IPS-18a (cell line): ENCODE measurements at regions not wholly inside any gene's neighbourhood (a gene's known extent, or its start where the extent isn't known, plus 50 kb on each side); places are given as distances from the start of the nearest gene placed in this dataset.

Source experiments
- H3K27ac ChIP-seq: one replicate; pipeline ENCODE4 v1.5.1; 2013; ENCODE audit warnings: low read length
- H3K27me3 ChIP-seq: one replicate; pipeline ENCODE4 v1.6.1; 2013; ENCODE audit warnings: mild to moderate bottlenecking, low read length; ENCODE audit not compliant: control insufficient read depth, insufficient read depth
- H3K36me3 ChIP-seq: one replicate; pipeline ENCODE4 v1.6.1; 2013; ENCODE audit warnings: low read depth, low read length; ENCODE audit not compliant: control insufficient read depth
- H3K4me1 ChIP-seq: one replicate; pipeline ENCODE4 v1.6.1; 2013; ENCODE audit warnings: low read depth, low read length; ENCODE audit not compliant: control insufficient read depth
- H3K4me3 ChIP-seq: one replicate; pipeline ENCODE4 v1.5.1; 2013; ENCODE audit warnings: low read length
- H3K9ac ChIP-seq: one replicate; pipeline ENCODE4 v1.6.1; 2013; ENCODE audit warnings: mild to moderate bottlenecking, low read length, moderate library complexity
- H3K9me3 ChIP-seq: one replicate; pipeline ENCODE4 v1.6.1; 2013; ENCODE audit warnings: low read depth, low read length; ENCODE audit not compliant: control insufficient read depth

GRCh38 chr15:96243701-96244100 lies 86.8 kb upstream of the NR2F2 start:
- no peak overlapping the region for H3K9ac ChIP-seq
- no peak overlapping the region for H3K27ac ChIP-seq
- H3K27me3 ChIP-seq, result no peaks in the 10 kb centered on the region
- H3K4me1 ChIP-seq, result peaks cover 5% of the 10 kb centered on the region
- no peaks in the 10 kb centered on the region for H3K9me3 ChIP-seq
- no peaks in the 10 kb centered on the region for H3K36me3 ChIP-seq
- H3K4me3 ChIP-seq, result no peak overlapping the region

GRCh38 chr15:96245252-96245651 lies 85.2 kb upstream of the NR2F2 start:
- peaks cover 5% of the 10 kb centered on the region for H3K4me1 ChIP-seq
- H3K36me3 ChIP-seq, result no peaks in the 10 kb centered on the region
- no peaks in the 10 kb centered on the region for H3K27me3 ChIP-seq
- H3K9me3 ChIP-seq, result no peaks in the 10 kb centered on the region
- H3K9ac ChIP-seq, result no peak overlapping the region
- H3K27ac ChIP-seq, result no peak overlapping the region
- no peak overlapping the region for H3K4me3 ChIP-seq

- H3K27me3 ChIP-seq, result no peaks in the 10 kb centered on the region
These were observed 84.4 kb upstream of the NR2F2 start for GRCh38 chr15:96246057-96246456.

GRCh38 chr15:96247621-96248305 lies 82.7 kb upstream of the NR2F2 start:
- H3K27me3 ChIP-seq, result no peaks in the 10 kb centered on the region
- H3K9ac ChIP-seq, result no peak overlapping the region
- H3K4me1 ChIP-seq, result peaks cover 5% of the 10 kb centered on the region
- H3K27ac ChIP-seq, result no peak overlapping the region
- H3K4me3 ChIP-seq, result no peak overlapping the region
- H3K36me3 ChIP-seq, result no peaks in the 10 kb centered on the region
- H3K9me3 ChIP-seq, result no peaks in the 10 kb centered on the region

More at GRCh38 chr15:96246057-96246456, 84.4 kb upstream of the NR2F2 start:
- H3K36me3 ChIP-seq, result no peaks in the 10 kb centered on the region
- no peaks in the 10 kb centered on the region for H3K9me3 ChIP-seq
- no peak overlapping the region for H3K9ac ChIP-seq
- H3K4me1 ChIP-seq, result peaks cover 5% of the 10 kb centered on the region
- no peak overlapping the region for H3K27ac ChIP-seq
- no peak overlapping the region for H3K4me3 ChIP-seq

GRCh38 chr15:96252148-96252547 lies 78.4 kb upstream of the NR2F2 start:
- peaks cover 21% of the 10 kb centered on the region for H3K4me1 ChIP-seq
- no peak overlapping the region for H3K4me3 ChIP-seq
- H3K9ac ChIP-seq, result no peak overlapping the region
- H3K9me3 ChIP-seq, result no peaks in the 10 kb centered on the region
- no peaks in the 10 kb centered on the region for H3K27me3 ChIP-seq
- no peaks in the 10 kb centered on the region for H3K36me3 ChIP-seq
- H3K27ac ChIP-seq, result no peak overlapping the region

GRCh38 chr15:96253006-96253747 lies 77.3 kb upstream of the NR2F2 start:
- Histone ChIP-seq H3K27ac (no peak overlapping the region), H3K36me3 (no peaks in the 10 kb centered on the region), H3K27me3 (no peaks in the 10 kb centered on the region), H3K9ac (no peak overlapping the region), H3K4me3 (no peak overlapping the region), H3K9me3 (no peaks in the 10 kb centered on the region), H3K4me1 (peaks cover 16% of the 10 kb centered on the region)

- Histone ChIP-seq H3K27me3 (no peaks in the 10 kb centered on the region), H3K9ac (no peak overlapping the region), H3K9me3 (no peaks in the 10 kb centered on the region), H3K4me1 (peaks cover 16% of the 10 kb centered on the region), H3K27ac (no peak overlapping the region), H3K4me3 (no peak overlapping the region), H3K36me3 (no peaks in the 10 kb centered on the region)
These were observed 76.3 kb upstream of the NR2F2 start for GRCh38 chr15:96254173-96254572.

GRCh38 chr15:96255599-96255998 lies 74.9 kb upstream of the NR2F2 start:
- no peak overlapping the region for H3K9ac ChIP-seq
- H3K9me3 ChIP-seq, result no peaks in the 10 kb centered on the region

GRCh38 chr15:96261575-96262034 lies 68.9 kb upstream of the NR2F2 start:
- H3K36me3 ChIP-seq, result no peaks in the 10 kb centered on the region
- H3K9me3 ChIP-seq, result no peaks in the 10 kb centered on the region
- no peak overlapping the region for H3K4me3 ChIP-seq
- H3K4me1 ChIP-seq, result peaks cover 11% of the 10 kb centered on the region
- no peak overlapping the region for H3K27ac ChIP-seq
- H3K9ac ChIP-seq, result no peak overlapping the region
- H3K27me3 ChIP-seq, result no peaks in the 10 kb centered on the region

More at GRCh38 chr15:96255599-96255998, 74.9 kb upstream of the NR2F2 start:
- H3K4me1 ChIP-seq, result peaks cover 16% of the 10 kb centered on the region
- H3K4me3 ChIP-seq, result no peak overlapping the region
- H3K27ac ChIP-seq, result no peak overlapping the region
- no peaks in the 10 kb centered on the region for H3K36me3 ChIP-seq
- H3K27me3 ChIP-seq, result no peaks in the 10 kb centered on the region

- H3K27me3 ChIP-seq, result no peaks in the 10 kb centered on the region
- peaks cover 11% of the 10 kb centered on the region for H3K4me1 ChIP-seq
- H3K27ac ChIP-seq, result no peak overlapping the region
- H3K36me3 ChIP-seq, result no peaks in the 10 kb centered on the region
- H3K4me3 ChIP-seq, result no peak overlapping the region
- H3K9me3 ChIP-seq, result no peaks in the 10 kb centered on the region
- H3K9ac ChIP-seq, result no peak overlapping the region
These were observed 68.4 kb upstream of the NR2F2 start for GRCh38 chr15:96262097-96262496.

GRCh38 chr15:96262549-96263489 lies 67.7 kb upstream of the NR2F2 start:
- Histone ChIP-seq H3K27me3 (no peaks in the 10 kb centered on the region), H3K4me3 (no peak overlapping the region), H3K4me1 (peaks cover 11% of the 10 kb centered on the region), H3K36me3 (no peaks in the 10 kb centered on the region), H3K9me3 (no peaks in the 10 kb centered on the region), H3K27ac (no peak overlapping the region), H3K9ac (no peak overlapping the region)
